Chondrocyte (in vitro differentiated cells): ENCODE measurements at regions not wholly inside any gene's neighbourhood (a gene's known extent, or its start where the extent isn't known, plus 50 kb on each side); places are given as distances from the start of the nearest gene placed in this dataset.

Source experiments
- DNase-seq: peaks from one replicate; pipeline ENCODE4 v3.0.0; 2021; ENCODE audit warnings: mixed read lengths, low spot score
- H3K27ac Mint-ChIP-seq: one replicate; pipeline ENCODE4 v1.8.0; 2021; ENCODE audit warnings: mild to moderate bottlenecking, moderate library complexity, mixed read lengths; ENCODE audit not compliant: unreplicated experiment
- H3K27me3 Mint-ChIP-seq: 2 replicates; pipeline ENCODE4 v1.8.0; 2021; ENCODE audit warnings: low read depth, mixed read lengths
- H3K36me3 Mint-ChIP-seq: 2 replicates; pipeline ENCODE4 v1.8.0; 2021; ENCODE audit warnings: low read depth, mixed read lengths
- H3K4me1 Mint-ChIP-seq: 2 replicates; pipeline ENCODE4 v1.8.0; 2021; ENCODE audit warnings: low read depth, mild to moderate bottlenecking, mixed read lengths
- H3K4me3 Mint-ChIP-seq: one replicate; pipeline ENCODE4 v1.8.0; 2021; ENCODE audit warnings: mild to moderate bottlenecking, moderate library complexity, mixed read lengths; ENCODE audit not compliant: unreplicated experiment
- H3K9me3 Mint-ChIP-seq: 2 replicates; pipeline ENCODE4 v1.8.0; 2021; ENCODE audit warnings: low read depth, mixed read lengths
- CTCF ChIP-seq: fragments of 200-600 bp; sonication (generic); IDR thresholded peaks from 2 replicates; pipeline ENCODE4 v1.5.0; 2021; ENCODE audit warnings: antibody characterized with exemption, mild to moderate bottlenecking, moderate library complexity

DNA sequence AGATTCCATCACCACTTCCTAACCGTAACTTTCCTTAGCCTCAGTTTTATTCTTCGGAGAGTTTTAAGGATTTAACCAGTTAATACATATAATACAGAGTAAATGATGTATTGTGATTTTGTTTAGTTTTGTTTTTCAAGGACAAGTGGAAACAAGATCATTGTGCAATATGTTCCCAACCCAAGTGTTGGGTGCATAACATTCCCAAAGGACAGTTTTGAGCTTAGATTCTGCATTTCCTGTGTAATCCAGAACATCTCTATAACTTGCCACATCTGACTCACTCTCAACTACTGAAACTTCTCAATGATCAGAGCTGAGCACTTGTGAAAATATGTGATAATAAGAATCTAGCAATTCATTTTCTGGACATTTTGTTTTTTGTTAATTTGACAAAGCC lies 466.1 kb upstream of the PPP2R3A start:
- H3K36me3 Mint-ChIP-seq, result no peaks in the 10 kb centered on the region
- no peak for DNase-seq
- H3K4me1 Mint-ChIP-seq, result peaks cover 6% of the 10 kb centered on the region
- H3K27me3 Mint-ChIP-seq, result peaks cover 13% of the 10 kb centered on the region
- no peak overlapping the region for H3K27ac Mint-ChIP-seq
- TF ChIP-seq CTCF, result no peak
- no peak overlapping the region for H3K4me3 Mint-ChIP-seq
- H3K9me3 Mint-ChIP-seq, result no peaks in the 10 kb centered on the region

DNA sequence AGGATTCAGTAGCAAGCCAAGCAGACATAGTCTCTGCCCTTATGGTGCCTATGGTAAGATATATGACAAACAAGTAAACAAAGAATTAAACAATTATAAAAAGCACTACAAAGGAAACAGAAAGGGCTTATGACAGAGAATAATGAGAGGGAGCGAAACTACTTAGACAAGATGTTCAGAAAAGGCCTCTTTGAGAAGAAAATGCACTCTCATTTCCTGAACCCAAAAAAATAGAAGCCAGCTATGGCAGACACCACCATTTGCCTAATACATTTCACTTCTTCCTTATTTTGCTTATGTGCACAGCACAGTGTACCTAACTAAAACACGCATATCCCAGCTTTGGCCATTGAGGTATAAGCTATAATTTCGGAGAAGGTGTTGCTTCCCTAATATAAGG lies 465.5 kb upstream of the PPP2R3A start:
- Mint-ChIP-seq H3K4me1 (peaks cover 6% of the 10 kb centered on the region), H3K27me3 (peaks cover 16% of the 10 kb centered on the region), H3K36me3 (no peaks in the 10 kb centered on the region), H3K9me3 (no peaks in the 10 kb centered on the region), H3K27ac (no peak overlapping the region), H3K4me3 (no peak overlapping the region)
- no peak for TF ChIP-seq CTCF
- DNase-seq, result no peak

DNA sequence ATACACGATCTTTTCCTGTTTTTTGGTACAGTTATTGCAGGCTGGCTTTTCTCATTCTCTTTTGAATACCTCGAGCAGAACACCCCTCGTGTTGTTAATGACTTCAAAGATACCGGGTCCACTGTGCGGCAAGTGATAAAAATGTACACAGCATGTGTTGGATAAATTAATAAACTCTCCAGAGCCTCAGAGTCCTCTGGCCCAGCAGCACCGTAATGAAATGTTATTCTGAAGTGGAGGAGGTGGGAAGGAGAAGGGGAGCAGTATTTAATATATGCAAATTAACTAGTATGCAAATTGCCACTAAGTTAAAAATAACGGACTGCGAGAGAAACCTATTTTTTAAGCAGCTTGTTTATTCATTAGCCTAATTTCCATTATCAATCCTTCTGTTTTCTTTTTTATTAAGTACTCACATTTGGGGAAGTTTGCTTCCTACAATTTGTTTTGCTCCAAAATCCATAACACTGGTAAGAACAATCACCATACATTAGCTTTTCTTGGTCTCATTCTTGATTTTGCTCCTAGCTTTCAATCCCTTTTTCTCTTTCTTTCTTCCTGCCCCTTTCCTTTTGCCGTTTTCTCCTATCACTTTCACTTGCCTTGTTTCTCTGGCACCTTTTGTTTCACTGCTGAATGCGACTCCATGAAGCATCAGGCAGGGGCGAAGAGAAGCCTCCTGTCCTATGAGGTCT lies 462.3 kb upstream of the PPP2R3A start:
- no peak overlapping the region for H3K4me3 Mint-ChIP-seq
- H3K9me3 Mint-ChIP-seq, result no peaks in the 10 kb centered on the region
- H3K36me3 Mint-ChIP-seq, result no peaks in the 10 kb centered on the region
- TF ChIP-seq CTCF, result no peak
- no peak overlapping the region for H3K27ac Mint-ChIP-seq
- peaks cover 30% of the 10 kb centered on the region for H3K27me3 Mint-ChIP-seq
- no peak for DNase-seq
- peaks cover 6% of the 10 kb centered on the region for H3K4me1 Mint-ChIP-seq

DNA sequence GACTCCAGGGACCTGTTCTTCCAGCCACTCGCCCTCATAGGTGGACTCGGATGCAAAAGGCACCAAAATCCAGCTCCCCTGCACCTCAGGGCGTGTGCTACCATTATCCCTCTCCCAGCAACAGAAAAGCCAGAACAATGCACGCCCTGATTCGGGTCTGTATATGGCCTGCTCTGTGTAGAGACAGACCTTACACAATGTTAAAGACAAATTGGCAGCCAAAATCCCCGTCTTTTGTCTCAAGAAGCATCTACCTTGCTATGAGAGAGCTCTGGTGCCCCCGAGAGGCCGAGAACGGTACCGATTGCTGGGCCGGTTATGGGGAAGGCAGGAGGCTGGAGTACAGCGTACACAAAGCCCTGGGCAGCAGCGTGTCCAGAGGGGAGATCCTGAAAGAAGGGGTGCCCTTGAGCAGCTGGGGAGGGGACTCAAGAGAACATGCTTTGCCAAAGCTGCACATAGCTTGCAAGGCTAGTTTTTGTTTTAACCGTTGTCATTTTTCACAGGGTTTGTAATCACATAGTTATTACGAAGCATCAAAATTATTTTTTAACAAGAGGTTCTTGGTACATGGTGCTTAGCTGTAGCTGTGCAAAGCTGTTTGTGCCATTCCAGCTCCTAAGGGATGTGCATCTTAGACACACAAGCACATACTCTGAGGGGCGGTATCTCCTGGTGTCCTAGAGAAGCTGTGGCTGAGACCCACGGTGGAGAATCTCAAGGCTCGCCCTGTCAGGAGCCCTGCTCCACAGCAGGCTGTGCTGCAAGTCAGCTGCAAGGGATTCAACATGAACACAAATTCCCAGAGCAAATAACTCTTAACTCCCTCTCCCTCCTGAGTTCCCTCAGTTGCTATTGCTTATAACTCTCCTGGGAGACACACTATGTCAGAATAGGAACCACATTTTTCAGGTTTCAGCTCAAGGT lies 461.5 kb upstream of the PPP2R3A start:
- H3K9me3 Mint-ChIP-seq, result peaks cover 7% of the 10 kb centered on the region
- TF ChIP-seq CTCF, result peak; percentile 89
- peak; percentile 87 for DNase-seq
- H3K4me3 Mint-ChIP-seq, result no peak overlapping the region
- H3K4me1 Mint-ChIP-seq, result peaks cover 6% of the 10 kb centered on the region
- peaks cover 36% of the 10 kb centered on the region for H3K27me3 Mint-ChIP-seq
- H3K27ac Mint-ChIP-seq, result no peak overlapping the region
- no peaks in the 10 kb centered on the region for H3K36me3 Mint-ChIP-seq
